ENCODE measurements at regions not wholly inside any gene's neighbourhood (a gene's known extent, or its start where the extent isn't known, plus 50 kb on each side); places are given as distances from the start of the nearest gene placed in this dataset.

DNA sequence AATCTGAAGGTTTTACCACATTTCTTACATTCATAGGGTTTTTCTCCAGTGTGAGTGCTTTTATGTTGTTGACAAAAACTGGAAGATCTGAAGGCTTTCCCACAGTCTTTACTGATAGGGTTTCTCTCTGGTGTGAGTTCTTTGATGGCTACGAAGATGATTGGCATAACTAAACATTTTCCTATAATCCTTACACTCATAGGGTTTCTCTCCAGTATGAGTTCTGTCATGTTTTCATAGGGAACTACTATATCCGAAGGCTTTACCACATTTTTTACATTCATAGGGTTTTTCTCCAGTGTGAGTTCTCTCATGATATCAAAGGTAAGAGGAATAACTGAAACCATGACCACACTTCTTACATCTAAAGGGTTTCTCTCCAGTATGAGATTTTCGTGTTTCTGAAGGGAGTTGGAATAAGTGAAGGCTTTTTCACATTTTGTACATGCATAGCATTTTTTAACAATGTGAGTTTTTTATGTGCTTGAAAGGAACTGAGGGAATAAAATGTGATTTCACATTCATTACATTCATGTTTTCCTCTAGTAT lies 1987.7 kb downstream of the TP53TG3F start:
- Histone ChIP-seq H2AFZ (ENCODE audit: control insufficient read depth, low read length) (no peak overlapping the region), H3K9ac (ENCODE audit: control insufficient read depth, extremely low read depth, insufficient read depth, low read length) (no peak overlapping the region), H3K27me3 (ENCODE audit: control insufficient read depth, extremely low read depth, insufficient read depth, low read length) (no peaks in the 10 kb centered on the region), H3K79me2 (ENCODE audit: control insufficient read depth, insufficient read depth, low read length) (no peaks in the 10 kb centered on the region), H3K9me3 (ENCODE audit: control insufficient read depth, low read depth, low read length) (peaks cover 10% of the 10 kb centered on the region), H3K36me3 (ENCODE audit: control insufficient read depth in 2 of 2, extremely low read depth in 1 of 2, insufficient read depth in 2 of 2, low read length in 2 of 2) (no peaks in the 10 kb centered on the region), H3K4me3 (ENCODE audit: control insufficient read depth in 2 of 3, extremely low read depth in 1 of 3, insufficient read depth in 2 of 3, low read depth in 1 of 3, low read length in 3 of 3) (no peak overlapping the region), H3K4me2 (ENCODE audit: control insufficient read depth, extremely low read depth, insufficient read depth, low read depth, low read length) (no peak overlapping the region), H3K9me1 (ENCODE audit: control insufficient read depth, extremely low read depth, insufficient read depth, low read length) (no peaks in the 10 kb centered on the region), H3K4me1 (ENCODE audit: control insufficient read depth, extremely low read depth, insufficient read depth, low read length) (no peaks in the 10 kb centered on the region), H4K20me1 (ENCODE audit: control insufficient read depth, extremely low read depth, insufficient read depth, low read length) (no peaks in the 10 kb centered on the region), H3K27ac (ENCODE audit: control insufficient read depth, insufficient read depth, low read length) (no peak overlapping the region)
- dilution Hi-C loops (cut with MboI; ENCODE audit: extremely low pct_ligation_motif_present, low sequenced_read_pairs): no loop called here
- TF ChIP-seq, protein P1, sequence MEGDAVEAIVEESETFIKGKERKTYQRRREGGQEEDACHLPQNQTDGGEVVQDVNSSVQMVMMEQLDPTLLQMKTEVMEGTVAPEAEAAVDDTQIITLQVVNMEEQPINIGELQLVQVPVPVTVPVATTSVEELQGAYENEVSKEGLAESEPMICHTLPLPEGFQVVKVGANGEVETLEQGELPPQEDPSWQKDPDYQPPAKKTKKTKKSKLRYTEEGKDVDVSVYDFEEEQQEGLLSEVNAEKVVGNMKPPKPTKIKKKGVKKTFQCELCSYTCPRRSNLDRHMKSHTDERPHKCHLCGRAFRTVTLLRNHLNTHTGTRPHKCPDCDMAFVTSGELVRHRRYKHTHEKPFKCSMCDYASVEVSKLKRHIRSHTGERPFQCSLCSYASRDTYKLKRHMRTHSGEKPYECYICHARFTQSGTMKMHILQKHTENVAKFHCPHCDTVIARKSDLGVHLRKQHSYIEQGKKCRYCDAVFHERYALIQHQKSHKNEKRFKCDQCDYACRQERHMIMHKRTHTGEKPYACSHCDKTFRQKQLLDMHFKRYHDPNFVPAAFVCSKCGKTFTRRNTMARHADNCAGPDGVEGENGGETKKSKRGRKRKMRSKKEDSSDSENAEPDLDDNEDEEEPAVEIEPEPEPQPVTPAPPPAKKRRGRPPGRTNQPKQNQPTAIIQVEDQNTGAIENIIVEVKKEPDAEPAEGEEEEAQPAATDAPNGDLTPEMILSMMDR (optimal IDR thresholded peaks at IDR 0.05 in 1 of 3, IDR thresholded peaks at IDR 0.05 in 1 of 3, conservative IDR thresholded peaks at IDR 0.05 in 1 of 3; ENCODE audit: extremely low read depth in 1 of 3, insufficient read depth in 2 of 3, low read length in 3 of 3): no peak
- no peak for TF ChIP-seq EZH2 (IDR thresholded peaks at IDR 0.05; ENCODE audit: low read length)
- no peak for FAIRE-seq
- DNase-seq (ENCODE audit: low read depth, low spot score): no peak

DNA sequence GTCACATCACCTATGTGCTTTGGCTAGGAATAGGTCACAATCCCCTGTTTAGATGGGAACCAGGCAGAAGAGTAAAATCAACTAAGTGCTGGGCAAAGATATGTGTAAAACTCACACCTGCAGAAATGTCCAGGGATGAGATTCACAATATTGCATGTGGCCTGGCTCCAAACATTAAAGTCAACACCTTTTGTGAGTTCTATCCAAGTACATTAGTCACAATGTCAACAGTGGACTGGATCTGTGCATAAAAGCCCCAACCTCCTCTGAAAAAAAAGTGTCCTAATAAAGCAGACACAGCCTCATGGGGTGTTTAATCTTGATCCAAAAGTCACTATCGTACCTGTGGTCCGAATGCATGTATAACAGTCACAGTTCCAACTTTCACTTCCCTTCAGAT lies 1990.3 kb downstream of the TP53TG3F start:
- DNase-seq (ENCODE audit: low read depth, low spot score): no peak
- dilution Hi-C loops (cut with MboI; ENCODE audit: extremely low pct_ligation_motif_present, low sequenced_read_pairs): no loop called here
- H3K9me3 ChIP-seq (ENCODE audit: control insufficient read depth, low read depth, low read length): peaks cover 10% of the 10 kb centered on the region
- no peak overlapping the region for H3K4me2 ChIP-seq (ENCODE audit: control insufficient read depth, extremely low read depth, insufficient read depth, low read depth, low read length)
- no peaks in the 10 kb centered on the region for H3K27me3 ChIP-seq (ENCODE audit: control insufficient read depth, extremely low read depth, insufficient read depth, low read length)
- TF ChIP-seq, protein P1 (optimal IDR thresholded peaks at IDR 0.05 in 1 of 3, IDR thresholded peaks at IDR 0.05 in 1 of 3, conservative IDR thresholded peaks at IDR 0.05 in 1 of 3; ENCODE audit: extremely low read depth in 1 of 3, insufficient read depth in 2 of 3, low read length in 3 of 3): no peak
- TF ChIP-seq EZH2 (IDR thresholded peaks at IDR 0.05; ENCODE audit: low read length): no peak
- H3K79me2 ChIP-seq (ENCODE audit: control insufficient read depth, insufficient read depth, low read length): no peaks in the 10 kb centered on the region
- FAIRE-seq: no peak
- H3K4me3 ChIP-seq (ENCODE audit: control insufficient read depth in 2 of 3, extremely low read depth in 1 of 3, insufficient read depth in 2 of 3, low read depth in 1 of 3, low read length in 3 of 3): no peak overlapping the region
- no peak overlapping the region for H3K9ac ChIP-seq (ENCODE audit: control insufficient read depth, extremely low read depth, insufficient read depth, low read length)
- no peaks in the 10 kb centered on the region for H3K9me1 ChIP-seq (ENCODE audit: control insufficient read depth, extremely low read depth, insufficient read depth, low read length)
- no peaks in the 10 kb centered on the region for H3K36me3 ChIP-seq (ENCODE audit: control insufficient read depth in 2 of 2, extremely low read depth in 1 of 2, insufficient read depth in 2 of 2, low read length in 2 of 2)
- no peak overlapping the region for H3K27ac ChIP-seq (ENCODE audit: control insufficient read depth, insufficient read depth, low read length)
- no peaks in the 10 kb centered on the region for H4K20me1 ChIP-seq (ENCODE audit: control insufficient read depth, extremely low read depth, insufficient read depth, low read length)
- no peak overlapping the region for H2AFZ ChIP-seq (ENCODE audit: control insufficient read depth, low read length)
- no peaks in the 10 kb centered on the region for H3K4me1 ChIP-seq (ENCODE audit: control insufficient read depth, extremely low read depth, insufficient read depth, low read length)

Measured in keratinocyte (primary cell).